ENCODE measurements at regions not wholly inside any gene's neighbourhood (a gene's known extent, or its start where the extent isn't known, plus 50 kb on each side); places are given as distances from the start of the nearest gene placed in this dataset.

- no peaks in the 10 kb centered on the region for H3K36me3 Mint-ChIP-seq (ENCODE audit: insufficient read depth)
- no peak for ATAC-seq (replicated peaks; ENCODE audit: extremely low read depth, poor library complexity, severe bottlenecking)
- no peaks in the 10 kb centered on the region for H3K27me3 Mint-ChIP-seq
- H3K27ac Mint-ChIP-seq (ENCODE audit: low read depth): no peak overlapping the region
- H3K9me3 Mint-ChIP-seq: no peaks in the 10 kb centered on the region
- no peak for DNase-seq (ENCODE audit: low spot score in 2 of 2)
- no peak overlapping the region for H3K4me3 Mint-ChIP-seq
- no peaks in the 10 kb centered on the region for H3K4me1 Mint-ChIP-seq
These were observed 213.7 kb downstream of the TMEM38B start for GRCh38 chr9:105908069-105908468.

- H3K9me3 Mint-ChIP-seq: no peaks in the 10 kb centered on the region
- no peaks in the 10 kb centered on the region for H3K27me3 Mint-ChIP-seq
- ATAC-seq (replicated peaks; ENCODE audit: extremely low read depth, poor library complexity, severe bottlenecking) (no peak), DNase-seq (ENCODE audit: low spot score in 2 of 2) (no peak)
- no peak overlapping the region for H3K4me3 Mint-ChIP-seq
- H3K36me3 Mint-ChIP-seq (ENCODE audit: insufficient read depth): no peaks in the 10 kb centered on the region
- H3K27ac Mint-ChIP-seq (ENCODE audit: low read depth): no peak overlapping the region
- H3K4me1 Mint-ChIP-seq: no peaks in the 10 kb centered on the region
These were observed 217.0 kb downstream of the TMEM38B start for GRCh38 chr9:105911104-105911911.

- no peaks in the 10 kb centered on the region for H3K27me3 Mint-ChIP-seq
- ATAC-seq (replicated peaks; ENCODE audit: extremely low read depth, poor library complexity, severe bottlenecking) (no peak), DNase-seq (ENCODE audit: low spot score in 2 of 2) (no peak)
- H3K4me3 Mint-ChIP-seq: no peak overlapping the region
- no peaks in the 10 kb centered on the region for H3K36me3 Mint-ChIP-seq (ENCODE audit: insufficient read depth)
- H3K9me3 Mint-ChIP-seq: no peaks in the 10 kb centered on the region
- no peaks in the 10 kb centered on the region for H3K4me1 Mint-ChIP-seq
- no peak overlapping the region for H3K27ac Mint-ChIP-seq (ENCODE audit: low read depth)
These were observed 218.0 kb downstream of the TMEM38B start for GRCh38 chr9:105912157-105912862.

- H3K27ac Mint-ChIP-seq (ENCODE audit: low read depth): no peak overlapping the region
- no peak overlapping the region for H3K4me3 Mint-ChIP-seq
- H3K36me3 Mint-ChIP-seq (ENCODE audit: insufficient read depth): no peaks in the 10 kb centered on the region
- no peaks in the 10 kb centered on the region for H3K4me1 Mint-ChIP-seq
- DNase-seq (ENCODE audit: low spot score in 2 of 2) (no peak), ATAC-seq (replicated peaks; ENCODE audit: extremely low read depth, poor library complexity, severe bottlenecking) (no peak)
- H3K27me3 Mint-ChIP-seq: no peaks in the 10 kb centered on the region
- H3K9me3 Mint-ChIP-seq: no peaks in the 10 kb centered on the region
These were observed 218.6 kb downstream of the TMEM38B start for GRCh38 chr9:105912863-105913516.

GRCh38 chr9:105921057-105921726, 226.9 kb downstream of the TMEM38B start:
- Mint-ChIP-seq H3K36me3 (ENCODE audit: insufficient read depth) (no peaks in the 10 kb centered on the region), H3K4me3 (no peak overlapping the region), H3K27me3 (no peaks in the 10 kb centered on the region), H3K9me3 (peaks cover 5% of the 10 kb centered on the region), H3K4me1 (no peaks in the 10 kb centered on the region), H3K27ac (ENCODE audit: low read depth) (no peak overlapping the region)
- ATAC-seq (replicated peaks; ENCODE audit: extremely low read depth, poor library complexity, severe bottlenecking) (no peak), DNase-seq (ENCODE audit: low spot score in 2 of 2) (no peak)

GRCh38 chr9:105928416-105928815, 234.1 kb downstream of the TMEM38B start:
- H3K9me3 Mint-ChIP-seq: peaks cover 5% of the 10 kb centered on the region
- H3K27me3 Mint-ChIP-seq: no peaks in the 10 kb centered on the region
- H3K4me1 Mint-ChIP-seq: no peaks in the 10 kb centered on the region
- DNase-seq (ENCODE audit: low spot score in 2 of 2) (no peak), ATAC-seq (replicated peaks; ENCODE audit: extremely low read depth, poor library complexity, severe bottlenecking) (no peak)
- no peaks in the 10 kb centered on the region for H3K36me3 Mint-ChIP-seq (ENCODE audit: insufficient read depth)
- H3K4me3 Mint-ChIP-seq: no peak overlapping the region
- no peak overlapping the region for H3K27ac Mint-ChIP-seq (ENCODE audit: low read depth)

- Mint-ChIP-seq H3K36me3 (ENCODE audit: insufficient read depth) (no peaks in the 10 kb centered on the region), H3K27me3 (no peaks in the 10 kb centered on the region), H3K4me1 (no peaks in the 10 kb centered on the region), H3K4me3 (no peak overlapping the region), H3K9me3 (peaks cover 16% of the 10 kb centered on the region), H3K27ac (ENCODE audit: low read depth) (no peak overlapping the region)
- ATAC-seq (replicated peaks; ENCODE audit: extremely low read depth, poor library complexity, severe bottlenecking) (no peak), DNase-seq (ENCODE audit: low spot score in 2 of 2) (no peak)
These were observed 235.8 kb downstream of the TMEM38B start for GRCh38 chr9:105930011-105930627.

- H3K36me3 Mint-ChIP-seq (ENCODE audit: insufficient read depth): no peaks in the 10 kb centered on the region
- ATAC-seq (replicated peaks; ENCODE audit: extremely low read depth, poor library complexity, severe bottlenecking) (no peak), DNase-seq (ENCODE audit: low spot score in 2 of 2) (no peak)
- no peaks in the 10 kb centered on the region for H3K4me1 Mint-ChIP-seq
- no peak overlapping the region for H3K4me3 Mint-ChIP-seq
- H3K27me3 Mint-ChIP-seq: no peaks in the 10 kb centered on the region
- no peak overlapping the region for H3K27ac Mint-ChIP-seq (ENCODE audit: low read depth)
- H3K9me3 Mint-ChIP-seq: peaks cover 17% of the 10 kb centered on the region
These were observed 237.9 kb downstream of the TMEM38B start for GRCh38 chr9:105932276-105932675.

GRCh38 chr9:105950448-105950847, 256.1 kb downstream of the TMEM38B start:
- no peak overlapping the region for H3K27ac Mint-ChIP-seq (ENCODE audit: low read depth)

GRCh38 chr9:105950894-105951293, 256.6 kb downstream of the TMEM38B start:
- H3K9me3 Mint-ChIP-seq: peaks cover 11% of the 10 kb centered on the region
- ATAC-seq (replicated peaks; ENCODE audit: extremely low read depth, poor library complexity, severe bottlenecking): no peak
- no peaks in the 10 kb centered on the region for H3K36me3 Mint-ChIP-seq (ENCODE audit: insufficient read depth)
- no peaks in the 10 kb centered on the region for H3K4me1 Mint-ChIP-seq
- DNase-seq (ENCODE audit: low spot score in 2 of 2): no peak
- no peaks in the 10 kb centered on the region for H3K27me3 Mint-ChIP-seq
- no peak overlapping the region for H3K27ac Mint-ChIP-seq (ENCODE audit: low read depth)
- no peak overlapping the region for H3K4me3 Mint-ChIP-seq

More at GRCh38 chr9:105950448-105950847, 256.1 kb downstream of the TMEM38B start:
- H3K27me3 Mint-ChIP-seq: no peaks in the 10 kb centered on the region
- DNase-seq (ENCODE audit: low spot score in 2 of 2) (no peak), ATAC-seq (replicated peaks; ENCODE audit: extremely low read depth, poor library complexity, severe bottlenecking) (no peak)
- no peaks in the 10 kb centered on the region for H3K4me1 Mint-ChIP-seq
- no peaks in the 10 kb centered on the region for H3K36me3 Mint-ChIP-seq (ENCODE audit: insufficient read depth)
- no peak overlapping the region for H3K4me3 Mint-ChIP-seq
- peaks cover 11% of the 10 kb centered on the region for H3K9me3 Mint-ChIP-seq

GRCh38 chr9:105954517-105954916, 260.2 kb downstream of the TMEM38B start:
- DNase-seq (ENCODE audit: low spot score in 2 of 2) (no peak), ATAC-seq (replicated peaks; ENCODE audit: extremely low read depth, poor library complexity, severe bottlenecking) (no peak)
- Mint-ChIP-seq H3K9me3 (peaks cover 4% of the 10 kb centered on the region), H3K36me3 (ENCODE audit: insufficient read depth) (peaks cover 1% of the 10 kb centered on the region), H3K27ac (ENCODE audit: low read depth) (no peak overlapping the region), H3K27me3 (no peaks in the 10 kb centered on the region), H3K4me3 (no peak overlapping the region), H3K4me1 (no peaks in the 10 kb centered on the region)

- ATAC-seq (replicated peaks; ENCODE audit: extremely low read depth, poor library complexity, severe bottlenecking): no peak
- DNase-seq (ENCODE audit: low spot score in 2 of 2): no peak
- H3K4me1 Mint-ChIP-seq: no peaks in the 10 kb centered on the region
- no peak overlapping the region for H3K4me3 Mint-ChIP-seq
- peaks cover 4% of the 10 kb centered on the region for H3K9me3 Mint-ChIP-seq
- peaks cover 1% of the 10 kb centered on the region for H3K36me3 Mint-ChIP-seq (ENCODE audit: insufficient read depth)
- no peak overlapping the region for H3K27ac Mint-ChIP-seq (ENCODE audit: low read depth)
- no peaks in the 10 kb centered on the region for H3K27me3 Mint-ChIP-seq
These were observed 263.5 kb downstream of the TMEM38B start for GRCh38 chr9:105957830-105958229.
